ENCODE measurements at regions not wholly inside any gene's neighbourhood (a gene's known extent, or its start where the extent isn't known, plus 50 kb on each side); places are given as distances from the start of the nearest gene placed in this dataset.

GRCh38 chrX:9273744-9274143 is 191.1 kb upstream of the TBL1X start:
- TF ChIP-seq POLR2A (IDR thresholded peaks at IDR 0.05) (no peak), CTCF (IDR thresholded peaks at IDR 0.05) (no peak), EP300 (IDR thresholded peaks at IDR 0.05) (no peak)
